Right atrium auricular region (tissue), 2 donors: ENCODE measurements at regions not wholly inside any gene's neighbourhood (a gene's known extent, or its start where the extent isn't known, plus 50 kb on each side); places are given as distances from the start of the nearest gene placed in this dataset.

Source experiments
- DNase-seq: peaks from one replicate; pipeline ENCODE4 v3.0.0-alpha.2; 2019; ENCODE audit warnings: low spot score
- H3K27ac ChIP-seq, 2 donors: fragments of 200-600 bp; sonication (generic); 1 replicate in 1 of 2; 2 replicates in 1 of 2; pipeline ENCODE4 v1.5.1; 2016 to 2019
- H3K27me3 ChIP-seq, 2 donors: fragments of 200-600 bp; sonication (generic); one replicate each; pipeline versions ENCODE4 v1.5.1 to v1.6.0; 2017 to 2019
- H3K36me3 ChIP-seq: fragments of 200-600 bp; sonication (generic); one replicate; pipeline ENCODE4 v1.5.1; 2016
- H3K4me1 ChIP-seq, 2 donors: fragments of 200-600 bp; sonication (generic); one replicate each; pipeline versions ENCODE4 v1.5.1 to v1.6.0; 2017 to 2019
- H3K4me3 ChIP-seq, 2 donors: fragments of 200-600 bp; sonication (generic); 1 replicate in 1 of 2; 2 replicates in 1 of 2; pipeline ENCODE4 v1.5.1; 2017 to 2019; ENCODE audit warnings: mild to moderate bottlenecking in 1 of 2, moderate library complexity in 1 of 2
- H3K9me3 ChIP-seq, 2 donors: fragments of 200-600 bp; sonication (generic); one replicate each; pipeline ENCODE4 v1.5.1; 2019
- CTCF ChIP-seq, 2 donors: fragments of 200-600 bp; sonication (generic); IDR thresholded peaks; one replicate each; pipeline ENCODE4 v1.5.1; 2019; ENCODE audit warnings: antibody characterized with exemption in 2 of 2

- TF ChIP-seq CTCF (IDR thresholded peaks at IDR 0.05): no peak
- Histone ChIP-seq H3K36me3 (no peaks in the 10 kb centered on the region), H3K27me3 (no peaks in the 10 kb centered on the region), H3K27ac (no peak overlapping the region), H3K9me3 (peaks cover 0 to 22% of the 10 kb centered on the region in 2 donors), H3K4me1 (no peaks in the 10 kb centered on the region), H3K4me3 (no peak overlapping the region)
- no peak for DNase-seq
Measured at GRCh38 chr7:46527360-46527759, 606.3 kb upstream of the IGFBP3 start.

DNA sequence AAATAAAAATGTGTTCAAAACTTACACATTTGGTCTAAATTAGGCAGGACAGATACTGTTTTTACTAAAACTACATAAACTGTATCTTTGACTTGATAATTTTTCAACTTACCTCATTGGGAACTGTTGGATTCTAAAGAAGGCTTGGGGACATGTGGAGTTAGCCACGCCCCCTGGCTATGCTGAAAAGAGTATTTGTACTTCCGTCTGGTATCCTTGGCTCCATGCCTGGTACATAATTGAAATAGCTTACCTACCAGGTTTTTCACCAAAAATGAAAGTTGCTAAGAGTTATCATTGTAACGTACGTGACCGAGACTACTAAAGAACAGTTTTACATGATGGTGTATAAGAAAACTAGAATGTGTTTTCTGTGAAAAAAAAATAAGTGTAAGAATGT, 604.8 kb upstream of the IGFBP3 start:
- TF ChIP-seq CTCF (IDR thresholded peaks at IDR 0.05): no peak
- Histone ChIP-seq H3K36me3 (no peaks in the 10 kb centered on the region), H3K27me3 (no peaks in the 10 kb centered on the region), H3K27ac (no peak overlapping the region), H3K9me3 (peaks cover 0 to 18% of the 10 kb centered on the region in 2 donors), H3K4me3 (no peak overlapping the region), H3K4me1 (no peaks in the 10 kb centered on the region)
- no peak for DNase-seq

DNA sequence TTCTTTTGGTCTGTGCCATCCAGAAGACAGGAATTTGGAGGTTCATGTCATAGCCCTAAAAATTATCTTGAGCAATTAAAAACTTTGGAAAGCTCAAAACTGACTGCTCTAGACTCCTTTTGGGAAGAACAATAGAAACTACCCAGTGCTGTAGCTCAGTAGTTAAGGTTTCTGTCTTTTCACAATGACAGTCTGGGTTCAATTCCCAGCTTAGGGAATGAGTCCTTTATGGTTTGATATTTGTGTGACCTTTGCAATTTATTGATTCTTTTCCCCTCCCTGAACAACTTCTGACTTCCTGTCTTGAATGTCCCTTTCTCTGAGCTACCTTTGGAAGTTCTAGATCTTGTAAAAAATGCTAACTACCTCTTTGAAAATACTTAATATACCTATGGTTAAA, 603.3 kb upstream of the IGFBP3 start:
- Histone ChIP-seq H3K36me3 (no peaks in the 10 kb centered on the region), H3K4me1 (no peaks in the 10 kb centered on the region), H3K27ac (no peak overlapping the region), H3K9me3 (peaks cover 0 to 10% of the 10 kb centered on the region in 2 donors), H3K4me3 (no peak overlapping the region), H3K27me3 (no peaks in the 10 kb centered on the region)
- DNase-seq: no peak
- no peak for TF ChIP-seq CTCF (IDR thresholded peaks at IDR 0.05)

DNA sequence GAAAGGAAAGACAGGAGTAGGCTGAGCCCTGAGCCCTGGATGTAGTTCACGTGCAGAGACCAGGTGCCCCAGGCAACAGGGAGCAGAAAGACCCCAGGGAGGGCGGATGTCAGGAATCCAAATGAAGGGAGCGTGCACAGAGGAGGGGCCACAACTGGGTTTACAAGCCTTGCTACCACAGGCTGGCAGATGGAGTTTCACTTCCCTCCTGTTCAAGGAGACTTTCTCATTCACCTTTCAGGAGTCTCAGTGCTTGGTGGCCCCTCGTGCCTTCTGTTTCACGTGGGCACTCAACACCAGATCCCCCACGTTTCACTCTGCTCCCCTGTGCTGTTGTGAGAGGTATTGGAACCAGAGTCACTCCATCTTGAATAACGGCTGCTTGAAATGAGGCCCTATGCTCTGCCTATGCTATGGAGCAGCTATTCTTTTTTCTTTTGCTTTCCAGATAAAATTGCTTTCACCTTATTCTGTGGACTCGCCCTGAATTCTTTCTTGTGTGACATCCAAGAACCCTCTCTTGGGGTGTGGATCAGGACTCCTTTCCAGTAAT, 601.4 kb upstream of the IGFBP3 start:
- Histone ChIP-seq H3K4me3 (no peak overlapping the region), H3K27ac (no peak overlapping the region), H3K27me3 (no peaks in the 10 kb centered on the region), H3K9me3 (peaks cover 0 to 7% of the 10 kb centered on the region in 2 donors), H3K36me3 (no peaks in the 10 kb centered on the region), H3K4me1 (no peaks in the 10 kb centered on the region)
- TF ChIP-seq CTCF (IDR thresholded peaks at IDR 0.05): no peak
- no peak for DNase-seq

GRCh38 chr7:46518713-46519112, 597.6 kb upstream of the IGFBP3 start:
- no peak for TF ChIP-seq CTCF (IDR thresholded peaks at IDR 0.05)
- H3K36me3 ChIP-seq: no peaks in the 10 kb centered on the region
- no peaks in the 10 kb centered on the region for H3K9me3 ChIP-seq
- no peaks in the 10 kb centered on the region for H3K4me1 ChIP-seq
- no peak overlapping the region for H3K4me3 ChIP-seq
- no peak for DNase-seq
- no peaks in the 10 kb centered on the region for H3K27me3 ChIP-seq
- H3K27ac ChIP-seq: no peak overlapping the region
